A549 (cell line): ENCODE measurements at regions not wholly inside any gene's neighbourhood (a gene's known extent, or its start where the extent isn't known, plus 50 kb on each side); places are given as distances from the start of the nearest gene placed in this dataset.

Source experiments
- ATAC-seq, 2 experiments: fragments of 200-7000 bp in 1 of 2; fragments of >200 bp in 1 of 2; cut with Nextera tagmentation in 1 of 2; cut with Tn5 transposase in 1 of 2; 3 replicates each; pipeline versions ENCODE4 v1.8.0 to v1.9.1; 2018 to 2020; ENCODE audit warnings: mild to moderate bottlenecking in 1 of 2, moderate library complexity in 1 of 2
- CTCF ChIA-PET: fragments of 300-600 bp; sonication (Branson Sonifier 250); formaldehyde crosslinking; extraction: SDS; loops from one replicate; lab custom pipeline; 2021; ENCODE audit warnings: antibody characterized with exemption, inconsistent platforms; lab: Yijun Ruan, JAX
- POLR2A ChIA-PET: fragments of 350-600 bp; formaldehyde crosslinking; extraction: SDS; loops from one replicate; lab custom pipeline; 2021; ENCODE audit warnings: antibody characterized with exemption, inconsistent platforms; lab: Yijun Ruan, JAX
- DNase-seq, 2 experiments: peaks; one replicate each; pipeline versions ENCODE4 v3.0.0 to v3.0.0-alpha.2; 2011 to 2016; ENCODE audit warnings: low read depth in 1 of 2, low spot score in 1 of 2
- FAIRE-seq: peaks from 2 replicates; lab custom pipeline; 2011; peaks lifted over from hg19 to GRCh38; lab: Jason Lieb, UNC
- H3K27ac ChIP-seq, 2 experiments: fragments of >200 bp; sonication (Bioruptor Twin); formaldehyde crosslinking; 3 replicates each; pipeline ENCODE4 v1.5.1; 2016 to 2017
- H3K4me1 ChIP-seq: fragments of >200 bp; sonication (Bioruptor Twin); formaldehyde crosslinking; 3 replicates; pipeline ENCODE4 v1.6.1; 2016
- H3K4me2 ChIP-seq: fragments of >200 bp; sonication (Bioruptor Twin); formaldehyde crosslinking; 3 replicates; pipeline ENCODE4 v1.6.1; 2016
- H3K4me3 ChIP-seq: fragments of >200 bp; sonication (Bioruptor Twin); formaldehyde crosslinking; 3 replicates; pipeline ENCODE4 v1.5.1; 2016
- H3K9me3 ChIP-seq: fragments of >200 bp; sonication (Bioruptor Twin); formaldehyde crosslinking; 3 replicates; pipeline ENCODE4 v1.6.1; 2016
- CBX2 ChIP-seq: fragments of 200-600 bp; sonication (generic); IDR thresholded peaks from 2 replicates; pipeline ENCODE4 v1.6.1; 2016; ENCODE audit warnings: low read depth, mild to moderate bottlenecking, borderline replicate concordance
- CBX8 ChIP-seq: fragments of 200-600 bp; sonication (generic); IDR thresholded peaks from 2 replicates; pipeline ENCODE4 v1.6.1; 2016
- CEBPB ChIP-seq, 2 experiments: fragments of >200 bp in 1 of 2; sonication (Bioruptor Twin) in 1 of 2; formaldehyde crosslinking in 1 of 2; IDR thresholded peaks; 2 replicates each; pipeline ENCODE4 v1.6.1; 2012 to 2016
- CHD2 ChIP-seq: fragments of 150-350 bp; IDR thresholded peaks from 2 replicates; pipeline ENCODE4 v1.6.1; 2014; ENCODE audit warnings: low read length; ENCODE audit not compliant: partially characterized antibody
- CTCF ChIP-seq: fragments of >200 bp; sonication (Bioruptor Twin); formaldehyde crosslinking; IDR thresholded peaks from 3 replicates; pipeline ENCODE4 v1.5.1; 2016
- ELK1 ChIP-seq: fragments of 150-350 bp; IDR thresholded peaks from 2 replicates; pipeline ENCODE4 v1.6.1; 2014; ENCODE audit warnings: low read depth, mild to moderate bottlenecking, low read length
- EP300 ChIP-seq, 2 experiments: fragments of >200 bp; sonication (Bioruptor Twin); formaldehyde crosslinking; IDR thresholded peaks; 2 replicates in 1 of 2; 3 replicates in 1 of 2; pipeline ENCODE4 v1.6.1; 2016 to 2017
- FOXS1 ChIP-seq: fragments of 250-450 bp; sonication (Bioruptor Pico); IDR thresholded peaks from 2 replicates; pipeline ENCODE4 v1.5.0; 2020; ENCODE audit warnings: mild to moderate bottlenecking, moderate library complexity
- HMGXB4 ChIP-seq: fragments of 250-450 bp; sonication (Bioruptor Pico); IDR thresholded peaks from 2 replicates; pipeline ENCODE4 v1.5.0; 2021; ENCODE audit warnings: mild to moderate bottlenecking, moderate library complexity, borderline replicate concordance
- HOXB5 ChIP-seq: fragments of 250-450 bp; sonication (Bioruptor Pico); IDR thresholded peaks from 2 replicates; pipeline ENCODE4 v1.5.0; 2020; ENCODE audit warnings: mild to moderate bottlenecking, moderate library complexity
- MAFK ChIP-seq: fragments of 450-650 bp; IDR thresholded peaks from 2 replicates; pipeline ENCODE4 v1.6.1; 2014; ENCODE audit not compliant: partially characterized antibody
- NPAS2 ChIP-seq: fragments of 250-450 bp; sonication (Bioruptor Pico); IDR thresholded peaks from 2 replicates; pipeline ENCODE4 v1.8.0; 2022; ENCODE audit warnings: mild to moderate bottlenecking, moderate library complexity, borderline replicate concordance
- NR3C1 ChIP-seq: fragments of >200 bp; sonication (Bioruptor Twin); formaldehyde crosslinking; IDR thresholded peaks from 3 replicates; pipeline ENCODE4 v1.6.1; 2017
- RFX5 ChIP-seq: fragments of 450-650 bp; IDR thresholded peaks from 2 replicates; pipeline ENCODE4 v1.7.1; 2014; ENCODE audit warnings: antibody characterized with exemption, mild to moderate bottlenecking, moderate library complexity
- SMC3 ChIP-seq: fragments of >200 bp; sonication (Bioruptor Twin); formaldehyde crosslinking; IDR thresholded peaks from 3 replicates; pipeline ENCODE4 v1.6.1; 2018; ENCODE audit warnings: inconsistent platforms
- TFCP2L1 ChIP-seq: fragments of 250-450 bp; sonication (Bioruptor Pico); IDR thresholded peaks from 2 replicates; pipeline ENCODE4 v1.5.0; 2021; ENCODE audit warnings: mild to moderate bottlenecking
- ZNF302 ChIP-seq: fragments of 250-450 bp; sonication (Bioruptor Pico); IDR thresholded peaks from 2 replicates; pipeline ENCODE4 v1.9.0; 2021; ENCODE audit warnings: inconsistent platforms, mild to moderate bottlenecking, moderate library complexity
- WGBS: methylation state at CpG from one replicate; pipeline ENCODE4 v1.1.6; 2017; ENCODE audit errors: missing lambda C conversion rate; 5-methylcytosine and 5-hydroxymethylcytosine counted together
- TF ChIP-seq, protein P1 (sequence below): fragments of 450-650 bp; IDR thresholded peaks from 2 replicates; pipeline ENCODE4 v1.6.1; 2014; ENCODE audit warnings: antibody characterized with exemption

- TF ChIP-seq CBX8 (no peak), CBX2 (no peak), HMGXB4 (CRISPR knock-in tag) (no peak), HOXB5 (CRISPR knock-in tag) (no peak), CEBPB (IDR thresholded peaks at IDR 0.05) (no peak)
- CTCF ChIA-PET = no interaction called here
- ATAC-seq = no peak
- Histone ChIP-seq H3K27ac (no peak overlapping the region), H3K4me3 (no peak overlapping the region), H3K9me3 (no peaks in the 10 kb centered on the region), H3K4me1 (no peaks in the 10 kb centered on the region), H3K4me2 (no peak overlapping the region)
- FAIRE-seq = no peak
- POLR2A ChIA-PET = no interaction called here
- no peak for DNase-seq
- 78% methylated on average over 6 of the region's 6 CpGs for WGBS
These were observed 250.9 kb upstream of the CITED2 start for GRCh38 chr6:139625081-139625939.

GRCh38 chr6:139623372-139623771, 248.9 kb upstream of the CITED2 start:
- CTCF ChIA-PET = no interaction called here
- WGBS = 76% methylated on average over 4 of the region's 4 CpGs
- no peak for FAIRE-seq

More at GRCh38 chr6:139623372-139623771, 248.9 kb upstream of the CITED2 start:
- DNase-seq (no peak), ATAC-seq (no peak)
- no peaks in the 10 kb centered on the region for H3K4me1 ChIP-seq
- no peak overlapping the region for H3K27ac ChIP-seq
- H3K4me3 ChIP-seq = no peak overlapping the region
- no peaks in the 10 kb centered on the region for H3K9me3 ChIP-seq
- POLR2A ChIA-PET = no interaction called here
- H3K4me2 ChIP-seq = no peak overlapping the region
- TF ChIP-seq FOXS1 (CRISPR knock-in tag) (no peak), NR3C1 (no peak), MAFK (no peak), NPAS2 (CRISPR knock-in tag) (no peak), RFX5 (no peak), ZNF302 (no peak), EP300 (IDR thresholded peaks at IDR 0.05) (no peak), CHD2 (no peak), SMC3 (no peak), TFCP2L1 (no peak), CTCF (no peak), ELK1 (no peak)
- TF ChIP-seq, protein P1, sequence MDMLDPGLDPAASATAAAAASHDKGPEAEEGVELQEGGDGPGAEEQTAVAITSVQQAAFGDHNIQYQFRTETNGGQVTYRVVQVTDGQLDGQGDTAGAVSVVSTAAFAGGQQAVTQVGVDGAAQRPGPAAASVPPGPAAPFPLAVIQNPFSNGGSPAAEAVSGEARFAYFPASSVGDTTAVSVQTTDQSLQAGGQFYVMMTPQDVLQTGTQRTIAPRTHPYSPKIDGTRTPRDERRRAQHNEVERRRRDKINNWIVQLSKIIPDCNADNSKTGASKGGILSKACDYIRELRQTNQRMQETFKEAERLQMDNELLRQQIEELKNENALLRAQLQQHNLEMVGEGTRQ = no peak
